HEK293 (cell line): ENCODE measurements at regions not wholly inside any gene's neighbourhood (a gene's known extent, or its start where the extent isn't known, plus 50 kb on each side); places are given as distances from the start of the nearest gene placed in this dataset.

ENCODE experiments used
- CTCF ChIP-seq: fragments of 450-650 bp; formaldehyde crosslinking; IDR thresholded peaks from 2 replicates; pipeline ENCODE4 v1.5.1; 2016; ENCODE audit warnings: missing biosample characterization, missing genetic modification characterization
- GFI1B ChIP-seq: fragments of 450-650 bp; formaldehyde crosslinking; IDR thresholded peaks from 2 replicates; pipeline ENCODE4 v1.5.1; 2016; ENCODE audit warnings: missing biosample characterization, missing genetic modification characterization
- HOXD13 ChIP-seq: sonication (generic); formaldehyde crosslinking; IDR thresholded peaks from 2 replicates; pipeline ENCODE4 v1.8.0; 2022; ENCODE audit warnings: missing genetic modification reagents, borderline replicate concordance
- KLF17 ChIP-seq: fragments of 450-650 bp; formaldehyde crosslinking; IDR thresholded peaks from 2 replicates; pipeline ENCODE4 v1.5.1; 2016; ENCODE audit warnings: missing biosample characterization, missing genetic modification characterization
- PRDM2 ChIP-seq: fragments of 450-650 bp; formaldehyde crosslinking; IDR thresholded peaks from 2 replicates; pipeline ENCODE4 v1.5.1; 2016; ENCODE audit warnings: missing biosample characterization, missing genetic modification characterization, borderline replicate concordance
- REPIN1 ChIP-seq: fragments of 450-650 bp; formaldehyde crosslinking; IDR thresholded peaks from 2 replicates; pipeline ENCODE4 v1.5.1; 2017; ENCODE audit warnings: missing biosample characterization, missing genetic modification characterization, low read depth
- REST ChIP-seq: fragments of 450-650 bp; formaldehyde crosslinking; IDR thresholded peaks from 2 replicates; pipeline ENCODE4 v1.5.1; 2016; ENCODE audit warnings: missing biosample characterization, missing genetic modification characterization
- SALL2 ChIP-seq: fragments of 450-650 bp; formaldehyde crosslinking; IDR thresholded peaks from 2 replicates; pipeline ENCODE4 v1.5.0; 2017; ENCODE audit warnings: missing biosample characterization, mild to moderate bottlenecking, missing genetic modification characterization, borderline replicate concordance
- SP7 ChIP-seq: fragments of 450-650 bp; formaldehyde crosslinking; IDR thresholded peaks from 2 replicates; pipeline ENCODE4 v1.5.1; 2016; ENCODE audit warnings: missing biosample characterization, missing genetic modification characterization
- YY2 ChIP-seq: fragments of 450-650 bp; formaldehyde crosslinking; IDR thresholded peaks from 2 replicates; pipeline ENCODE4 v1.5.1; 2016; ENCODE audit warnings: missing biosample characterization, missing genetic modification characterization
- ZBTB1 ChIP-seq: fragments of 450-650 bp; formaldehyde crosslinking; IDR thresholded peaks from 2 replicates; pipeline ENCODE4 v1.5.1; 2016; ENCODE audit warnings: missing biosample characterization, missing genetic modification characterization
- ZNF19 ChIP-seq: fragments of 450-650 bp; formaldehyde crosslinking; IDR thresholded peaks from 2 replicates; pipeline ENCODE4; 2016; ENCODE audit warnings: missing biosample characterization, missing genetic modification characterization, low read depth
- ZNF2 ChIP-seq: fragments of 450-650 bp; formaldehyde crosslinking; IDR thresholded peaks from 2 replicates; pipeline ENCODE4 v1.5.1; 2016; ENCODE audit warnings: missing biosample characterization, missing genetic modification characterization
- ZNF221 ChIP-seq: fragments of 450-650 bp; formaldehyde crosslinking; IDR thresholded peaks from 2 replicates; pipeline ENCODE4 v1.5.1; 2017; ENCODE audit warnings: missing biosample characterization, missing genetic modification characterization, borderline replicate concordance
- ZNF280C ChIP-seq: fragments of 450-650 bp; formaldehyde crosslinking; IDR thresholded peaks from 2 replicates; pipeline ENCODE4 v1.5.1; 2016; ENCODE audit warnings: missing biosample characterization, missing genetic modification characterization
- ZNF366 ChIP-seq: fragments of 450-650 bp; formaldehyde crosslinking; conservative IDR thresholded peaks from 2 replicates; pipeline ENCODE4 v1.5.1; 2016; ENCODE audit warnings: missing biosample characterization, missing genetic modification characterization
- ZNF394 ChIP-seq: fragments of 450-650 bp; formaldehyde crosslinking; IDR thresholded peaks from 2 replicates; pipeline ENCODE4 v1.5.1; 2016; ENCODE audit warnings: missing biosample characterization, missing genetic modification characterization, mild to moderate bottlenecking, moderate library complexity, borderline replicate concordance
- ZNF423 ChIP-seq: fragments of 450-650 bp; formaldehyde crosslinking; IDR thresholded peaks from 2 replicates; pipeline ENCODE4 v1.5.1; 2016; ENCODE audit warnings: missing biosample characterization, missing genetic modification characterization
- ZNF473 ChIP-seq: fragments of 450-650 bp; formaldehyde crosslinking; IDR thresholded peaks from 2 replicates; pipeline ENCODE4 v1.5.1; 2017; ENCODE audit warnings: missing biosample characterization, missing genetic modification characterization
- ZNF48 ChIP-seq: fragments of 450-650 bp; formaldehyde crosslinking; IDR thresholded peaks from 2 replicates; pipeline ENCODE4 v1.5.1; 2016; ENCODE audit warnings: missing biosample characterization, missing genetic modification characterization
- ZNF544 ChIP-seq: fragments of 450-650 bp; formaldehyde crosslinking; IDR thresholded peaks from 2 replicates; pipeline ENCODE4 v1.5.0; 2017; ENCODE audit warnings: missing biosample characterization, missing genetic modification characterization
- ZNF626 ChIP-seq: fragments of 450-650 bp; sonication (Bioruptor Pico); formaldehyde crosslinking; IDR thresholded peaks from 2 replicates; pipeline ENCODE4 v1.5.1; 2018; ENCODE audit warnings: missing biosample characterization, missing genetic modification characterization, inconsistent platforms
- ZNF747 ChIP-seq: fragments of 450-650 bp; formaldehyde crosslinking; IDR thresholded peaks from 2 replicates; pipeline ENCODE4 v1.5.1; 2016; ENCODE audit warnings: missing biosample characterization, missing genetic modification characterization
- ZNF768 ChIP-seq: fragments of 450-650 bp; formaldehyde crosslinking; IDR thresholded peaks from 2 replicates; pipeline ENCODE4 v1.5.1; 2018; ENCODE audit warnings: missing biosample characterization, mild to moderate bottlenecking, missing genetic modification characterization
- ZNF776 ChIP-seq: fragments of 450-650 bp; formaldehyde crosslinking; IDR thresholded peaks from 2 replicates; pipeline ENCODE4 v1.5.0; 2017; ENCODE audit warnings: missing biosample characterization, missing genetic modification characterization, borderline replicate concordance

GRCh38 chrX:13511241-13511943 lies 58.0 kb upstream of the EGFL6 start (continued):
- TF ChIP-seq ZNF280C (tag by site-specific recombination) (no peak), ZNF747 (no peak), ZNF544 (tag by site-specific recombination) (no peak), KLF17 (tag by site-specific recombination) (no peak), ZBTB1 (tag by site-specific recombination) (no peak), SALL2 (tag by site-specific recombination) (no peak), ZNF366 (no peak), ZNF394 (tag by site-specific recombination) (peak; percentile 88), ZNF48 (tag by site-specific recombination) (no peak), ZNF473 (no peak), CTCF (tag by site-specific recombination) (no peak), REPIN1 (no peak), ZNF19 (no peak), ZNF2 (tag by site-specific recombination) (no peak), PRDM2 (tag by site-specific recombination) (no peak), GFI1B (tag by site-specific recombination) (no peak), ZNF768 (tag by site-specific recombination) (no peak), ZNF776 (tag by site-specific recombination) (no peak), REST (tag by site-specific recombination) (no peak), ZNF423 (tag by site-specific recombination) (no peak), ZNF626 (tag by site-specific recombination) (no peak), HOXD13 (no peak), YY2 (tag by site-specific recombination) (no peak), SP7 (tag by site-specific recombination) (no peak), ZNF221 (tag by site-specific recombination) (no peak)
